Kidney (tissue), 13 donors: ENCODE measurements at regions not wholly inside any gene's neighbourhood (a gene's known extent, or its start where the extent isn't known, plus 50 kb on each side); places are given as distances from the start of the nearest gene placed in this dataset.

ENCODE experiments used
- DNase-seq, 5 donors: peaks; one replicate each; pipeline ENCODE4 v3.0.0-alpha.2; 2013 to 2020
- FAIRE-seq: peaks from 2 replicates; lab custom pipeline; 2012; peaks lifted over from hg19 to GRCh38; lab: Jason Lieb, UNC
- H3K27ac ChIP-seq, 2 donors: one replicate each; pipeline ENCODE4 v1.7.0; 2013; ENCODE audit warnings: low read depth in 2 of 2, low read length in 2 of 2, inconsistent platforms in 1 of 2
- H3K27me3 ChIP-seq: one replicate; pipeline ENCODE4 v1.7.1; 2013; ENCODE audit warnings: low read length, inconsistent platforms; ENCODE audit not compliant: control insufficient read depth, insufficient read depth
- H3K36me3 ChIP-seq, 3 donors: one replicate each; pipeline versions ENCODE4 v1.7.0 to v1.7.1; 2013; ENCODE audit warnings: low read length in 3 of 3, control low read depth in 1 of 3, inconsistent platforms in 1 of 3; ENCODE audit not compliant: insufficient read depth in 3 of 3, control insufficient read depth in 2 of 3
- H3K4me1 ChIP-seq, 3 donors: one replicate each; pipeline versions ENCODE4 v1.7.0 to v1.7.1; 2013; ENCODE audit warnings: low read length in 3 of 3, inconsistent platforms in 1 of 3, low read depth in 1 of 3; ENCODE audit not compliant: control insufficient read depth in 2 of 3, insufficient read depth in 2 of 3
- H3K4me3 ChIP-seq, 3 donors: one replicate each; pipeline versions ENCODE4 v1.7.0 to v1.8.1; 2013; ENCODE audit warnings: low read length in 3 of 3, control low read depth in 1 of 3, inconsistent platforms in 1 of 3
- H3K9ac ChIP-seq, 3 donors: one replicate each; pipeline versions ENCODE4 v1.7.0 to v1.7.1; 2013; ENCODE audit warnings: low read length in 3 of 3, control low read depth in 1 of 3, inconsistent platforms in 1 of 3
- H3K9me3 ChIP-seq, 3 donors: one replicate each; pipeline versions ENCODE4 v1.7.0 to v1.7.1; 2013; ENCODE audit warnings: low read length in 3 of 3, control low read depth in 1 of 3, inconsistent platforms in 1 of 3; ENCODE audit not compliant: control insufficient read depth in 2 of 3, insufficient read depth in 1 of 3
- CTCF ChIP-seq: IDR thresholded peaks from 3 replicates; pipeline ENCODE4 v1.5.1; 2012; ENCODE audit warnings: mild to moderate bottlenecking, moderate library complexity, borderline replicate concordance; ENCODE audit not compliant: insufficient read depth; ENCODE audit errors: extremely low read depth
- intact Hi-C: fragments of 100-400 bp; cut with DNase I; formaldehyde crosslinking; loops from one replicate; pipeline ENCODE4 v1.11.1; 2022
- donor health status: control.
- donor health status: control.
- donor health status: control.
- donor health status: control.
- donor health status: control.
- donor health status: DM: yes; HTN: yes; CAD: no.
- donor health status: Normal renal cell carcinoma (clear cell type).

- FAIRE-seq (no peak), DNase-seq (no peak)
- no peak for TF ChIP-seq CTCF
- H3K9ac ChIP-seq, result no peak overlapping the region
- H3K9me3 ChIP-seq, result no peaks in the 10 kb centered on the region
- H3K4me3 ChIP-seq, result no peak overlapping the region
- intact Hi-C loops, result no loop called here
- no peaks in the 10 kb centered on the region for H3K27me3 ChIP-seq
- H3K4me1 ChIP-seq, result no peaks in the 10 kb centered on the region
- no peak overlapping the region for H3K27ac ChIP-seq
- H3K36me3 ChIP-seq, result no peaks in the 10 kb centered on the region
Measured at GRCh38 chr13:53216773-53217172, 188.2 kb downstream of the OLFM4 start.

DNA sequence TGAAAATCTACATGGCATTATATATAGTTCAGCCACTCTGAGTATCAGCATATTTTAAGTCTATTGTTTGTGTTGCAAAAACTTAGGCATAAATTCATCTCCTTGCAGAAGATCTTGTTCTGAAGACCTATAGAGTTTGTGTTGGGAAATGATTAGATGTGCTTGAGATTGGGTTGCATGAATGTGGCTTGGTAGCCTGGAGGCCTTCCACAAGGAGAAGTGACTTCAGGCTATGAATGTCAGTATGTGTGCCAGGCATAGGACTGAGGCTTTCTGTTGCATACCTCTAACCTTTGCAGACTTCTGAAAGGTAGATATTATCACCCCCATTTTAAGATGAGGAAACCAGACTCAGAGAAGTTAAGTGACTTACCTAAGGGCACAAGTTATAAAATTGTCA lies 188.6 kb downstream of the OLFM4 start:
- H3K9ac ChIP-seq, result no peak overlapping the region
- H3K27ac ChIP-seq, result no peak overlapping the region
- no peaks in the 10 kb centered on the region for H3K27me3 ChIP-seq
- no peaks in the 10 kb centered on the region for H3K36me3 ChIP-seq
- FAIRE-seq (no peak), DNase-seq (no peak)
- H3K9me3 ChIP-seq, result no peaks in the 10 kb centered on the region
- intact Hi-C loops, result no loop called here
- no peak overlapping the region for H3K4me3 ChIP-seq
- TF ChIP-seq CTCF, result no peak
- H3K4me1 ChIP-seq, result no peaks in the 10 kb centered on the region

DNA sequence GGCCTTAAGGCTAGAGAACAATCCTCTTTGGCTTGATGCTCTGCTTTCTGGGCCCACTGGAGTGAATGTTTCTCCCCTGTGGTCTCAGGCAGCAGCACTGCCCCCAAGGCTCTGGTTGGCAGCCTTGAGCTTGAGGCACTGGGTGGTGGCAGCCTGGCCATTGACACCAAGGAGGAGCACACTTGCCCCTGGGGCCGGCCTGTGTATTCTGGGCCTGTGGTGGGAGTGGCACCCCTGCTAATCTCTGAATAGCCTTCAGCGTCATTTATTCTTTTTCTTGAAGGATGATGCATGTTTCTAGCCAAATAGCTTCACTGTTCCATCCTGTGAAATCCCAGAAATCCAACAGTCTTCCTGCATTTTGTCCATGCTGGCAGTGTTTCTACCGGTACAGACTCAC lies 191.4 kb downstream of the OLFM4 start:
- no peak overlapping the region for H3K9ac ChIP-seq
- peaks cover 0 to 6% (median 0%) of the 10 kb centered on the region in 3 donors for H3K9me3 ChIP-seq
- H3K36me3 ChIP-seq, result no peaks in the 10 kb centered on the region
- no peaks in the 10 kb centered on the region for H3K4me1 ChIP-seq
- TF ChIP-seq CTCF, result no peak
- no peaks in the 10 kb centered on the region for H3K27me3 ChIP-seq
- intact Hi-C loops, result no loop called here
- no peak overlapping the region for H3K27ac ChIP-seq
- FAIRE-seq (no peak), DNase-seq (no peak)
- no peak overlapping the region for H3K4me3 ChIP-seq

DNA sequence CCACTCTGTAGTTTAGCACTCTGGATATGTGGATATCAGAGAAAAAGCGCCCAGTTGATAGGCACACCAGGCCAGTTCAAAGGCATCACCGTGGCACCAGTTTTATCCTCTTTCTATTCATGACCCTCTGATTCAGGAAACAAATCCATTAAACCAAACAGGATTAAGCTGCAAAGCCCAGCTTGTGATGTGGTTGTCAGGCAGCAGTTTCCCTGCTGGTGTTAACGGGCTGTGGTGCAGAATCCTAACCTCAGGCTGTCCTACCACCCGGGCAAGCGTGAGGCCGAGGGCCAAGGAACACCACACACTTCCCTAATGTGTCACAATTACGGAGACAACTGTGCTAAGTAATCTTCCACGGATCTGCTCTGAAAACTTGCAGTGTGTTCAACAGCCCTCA lies 209.1 kb downstream of the OLFM4 start:
- no peak for FAIRE-seq

More for the DNA sequence above, 209.1 kb downstream of the OLFM4 start:
- TF ChIP-seq CTCF, result no peak
- Histone ChIP-seq H3K4me3 (no peak overlapping the region), H3K9ac (no peak overlapping the region), H3K4me1 (peaks cover 0 to 4% (median 0%) of the 10 kb centered on the region in 3 donors), H3K27me3 (no peaks in the 10 kb centered on the region), H3K9me3 (no peaks in the 10 kb centered on the region), H3K36me3 (no peaks in the 10 kb centered on the region), H3K27ac (no peak overlapping the region)
- DNase-seq, result no peak
- intact Hi-C loops, result no loop called here
